ENCODE measurements at regions not wholly inside any gene's neighbourhood (a gene's known extent, or its start where the extent isn't known, plus 50 kb on each side); places are given as distances from the start of the nearest gene placed in this dataset.

GRCh38 chr9:135032041-135032835, 55.2 kb upstream of the OLFM1 start:
- DNase-seq (ENCODE audit: low read depth), result no peak

GRCh38 chr9:135032868-135033460, 54.5 kb upstream of the OLFM1 start:
- no peak for TF ChIP-seq CTCF (conservative IDR thresholded peaks at IDR 0.05; ENCODE audit: control insufficient read depth, insufficient read depth, low read depth, low read length)
- H3K4me3 ChIP-seq (ENCODE audit: control insufficient read depth, low read depth, low read length), result no peak overlapping the region
- no peak for DNase-seq (ENCODE audit: low read depth)

More at GRCh38 chr9:135032041-135032835, 55.2 kb upstream of the OLFM1 start:
- TF ChIP-seq CTCF (conservative IDR thresholded peaks at IDR 0.05; ENCODE audit: control insufficient read depth, insufficient read depth, low read depth, low read length), result no peak
- no peak overlapping the region for H3K4me3 ChIP-seq (ENCODE audit: control insufficient read depth, low read depth, low read length)

GRCh38 chr9:135033487-135033886, 54.0 kb upstream of the OLFM1 start:
- no peak for DNase-seq (ENCODE audit: low read depth)
- no peak overlapping the region for H3K4me3 ChIP-seq (ENCODE audit: control insufficient read depth, low read depth, low read length)
- no peak for TF ChIP-seq CTCF (conservative IDR thresholded peaks at IDR 0.05; ENCODE audit: control insufficient read depth, insufficient read depth, low read depth, low read length)

GRCh38 chr9:135034106-135034505, 53.4 kb upstream of the OLFM1 start:
- H3K4me3 ChIP-seq (ENCODE audit: control insufficient read depth, low read depth, low read length), result no peak overlapping the region
- TF ChIP-seq CTCF (conservative IDR thresholded peaks at IDR 0.05; ENCODE audit: control insufficient read depth, insufficient read depth, low read depth, low read length), result no peak
- no peak for DNase-seq (ENCODE audit: low read depth)

DNA sequence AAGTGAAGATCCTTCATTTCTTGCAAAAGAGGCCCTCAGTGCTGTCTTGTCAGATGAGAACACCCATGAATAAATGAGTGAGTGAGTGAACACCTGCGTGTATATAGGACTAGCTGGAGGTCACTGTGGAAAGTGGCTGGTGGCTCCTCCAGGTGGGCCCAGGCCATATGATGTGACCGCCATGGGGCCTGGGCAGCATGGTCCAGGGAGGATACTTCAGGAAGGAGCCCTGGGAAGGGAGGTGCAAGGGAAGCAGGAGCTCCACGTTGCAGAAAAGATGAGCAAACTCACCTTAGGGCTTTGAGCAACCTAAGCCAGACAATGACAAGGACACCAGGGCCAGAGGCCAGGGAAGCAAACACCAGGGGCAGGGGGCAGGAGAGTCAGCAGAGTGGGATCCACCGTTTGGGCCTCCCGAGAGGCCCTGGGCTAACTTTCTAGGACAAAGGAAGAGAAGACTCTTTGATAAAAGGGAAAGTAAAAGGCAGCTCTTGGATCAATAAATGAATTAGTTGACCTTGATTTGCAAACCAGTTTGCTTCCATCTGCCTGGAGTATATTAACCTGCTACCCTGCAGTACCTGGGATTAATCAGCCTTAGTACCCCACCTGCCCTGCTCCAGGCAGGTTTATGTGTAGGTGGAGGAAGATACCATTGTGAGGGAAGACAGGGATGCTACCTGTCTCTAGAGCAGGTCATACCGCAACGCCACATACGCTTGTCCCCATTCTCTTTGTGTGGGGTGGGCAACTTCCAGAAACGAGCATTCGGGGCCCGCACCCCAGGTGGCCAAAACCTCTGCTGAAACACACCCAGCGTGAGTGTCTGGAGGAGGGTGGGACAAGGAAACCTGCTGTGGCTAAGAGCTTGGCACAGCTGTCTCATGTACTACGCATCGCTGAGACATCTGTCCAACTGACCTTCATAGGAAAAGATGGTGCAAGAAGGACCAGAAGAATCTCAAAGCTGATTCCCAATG, 51.4 kb upstream of the OLFM1 start:
- H3K4me3 ChIP-seq (ENCODE audit: control insufficient read depth, low read depth, low read length), result no peak overlapping the region
- DNase-seq (ENCODE audit: low read depth), result no peak
- no peak for TF ChIP-seq CTCF (conservative IDR thresholded peaks at IDR 0.05; ENCODE audit: control insufficient read depth, insufficient read depth, low read depth, low read length)

GRCh38 chr9:135036861-135037465, 50.5 kb upstream of the OLFM1 start:
- no peak for DNase-seq (ENCODE audit: low read depth)
- no peak for TF ChIP-seq CTCF (conservative IDR thresholded peaks at IDR 0.05; ENCODE audit: control insufficient read depth, insufficient read depth, low read depth, low read length)

More at GRCh38 chr9:135036861-135037465, 50.5 kb upstream of the OLFM1 start:
- H3K4me3 ChIP-seq (ENCODE audit: control insufficient read depth, low read depth, low read length), result no peak overlapping the region

Data from fibroblast of mammary gland (primary cell).